Epithelial cell of proximal tubule (primary cell): ENCODE measurements at regions not wholly inside any gene's neighbourhood (a gene's known extent, or its start where the extent isn't known, plus 50 kb on each side); places are given as distances from the start of the nearest gene placed in this dataset.
"Not testable (repeated sequence)": the region's sequence is repeated elsewhere in the genome, so short reads cannot be mapped to it uniquely, and the experiment has no call there.

Experiments
- DNase-seq: peaks from one replicate; pipeline ENCODE4 v3.0.0-alpha.2; 2011; ENCODE audit warnings: low read depth
- H3K4me3 ChIP-seq: 2 replicates; pipeline ENCODE4 v1.5.1; 2011; ENCODE audit warnings: low read depth, mild to moderate bottlenecking, low read length
- TF ChIP-seq, protein P1 (sequence below): conservative IDR thresholded peaks from 2 replicates; pipeline ENCODE4 v1.5.1; 2012; ENCODE audit warnings: low read depth, mild to moderate bottlenecking, low read length

DNA sequence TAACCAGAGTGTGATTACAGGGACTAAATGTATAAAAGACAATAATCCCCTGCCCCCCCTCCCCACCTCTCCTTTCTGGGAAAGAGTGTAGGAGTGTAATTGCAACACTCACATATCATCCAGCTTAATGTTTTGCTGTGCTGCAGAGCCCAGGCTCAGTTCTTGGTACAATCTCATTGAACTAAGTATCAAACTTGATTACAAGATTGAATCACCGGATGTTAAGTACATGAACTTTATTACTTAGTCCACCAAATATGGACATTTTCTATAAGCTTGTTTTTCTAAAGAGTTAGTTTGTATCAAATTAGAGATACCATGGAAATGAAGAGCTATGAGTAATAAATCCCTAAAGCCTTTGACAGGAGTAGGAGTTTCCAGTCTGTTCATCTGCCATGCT lies 559.1 kb downstream of the ZNF674 start:
- no peak for DNase-seq
- no peak overlapping the region for H3K4me3 ChIP-seq
- TF ChIP-seq, protein P1, sequence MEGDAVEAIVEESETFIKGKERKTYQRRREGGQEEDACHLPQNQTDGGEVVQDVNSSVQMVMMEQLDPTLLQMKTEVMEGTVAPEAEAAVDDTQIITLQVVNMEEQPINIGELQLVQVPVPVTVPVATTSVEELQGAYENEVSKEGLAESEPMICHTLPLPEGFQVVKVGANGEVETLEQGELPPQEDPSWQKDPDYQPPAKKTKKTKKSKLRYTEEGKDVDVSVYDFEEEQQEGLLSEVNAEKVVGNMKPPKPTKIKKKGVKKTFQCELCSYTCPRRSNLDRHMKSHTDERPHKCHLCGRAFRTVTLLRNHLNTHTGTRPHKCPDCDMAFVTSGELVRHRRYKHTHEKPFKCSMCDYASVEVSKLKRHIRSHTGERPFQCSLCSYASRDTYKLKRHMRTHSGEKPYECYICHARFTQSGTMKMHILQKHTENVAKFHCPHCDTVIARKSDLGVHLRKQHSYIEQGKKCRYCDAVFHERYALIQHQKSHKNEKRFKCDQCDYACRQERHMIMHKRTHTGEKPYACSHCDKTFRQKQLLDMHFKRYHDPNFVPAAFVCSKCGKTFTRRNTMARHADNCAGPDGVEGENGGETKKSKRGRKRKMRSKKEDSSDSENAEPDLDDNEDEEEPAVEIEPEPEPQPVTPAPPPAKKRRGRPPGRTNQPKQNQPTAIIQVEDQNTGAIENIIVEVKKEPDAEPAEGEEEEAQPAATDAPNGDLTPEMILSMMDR: no peak

DNA sequence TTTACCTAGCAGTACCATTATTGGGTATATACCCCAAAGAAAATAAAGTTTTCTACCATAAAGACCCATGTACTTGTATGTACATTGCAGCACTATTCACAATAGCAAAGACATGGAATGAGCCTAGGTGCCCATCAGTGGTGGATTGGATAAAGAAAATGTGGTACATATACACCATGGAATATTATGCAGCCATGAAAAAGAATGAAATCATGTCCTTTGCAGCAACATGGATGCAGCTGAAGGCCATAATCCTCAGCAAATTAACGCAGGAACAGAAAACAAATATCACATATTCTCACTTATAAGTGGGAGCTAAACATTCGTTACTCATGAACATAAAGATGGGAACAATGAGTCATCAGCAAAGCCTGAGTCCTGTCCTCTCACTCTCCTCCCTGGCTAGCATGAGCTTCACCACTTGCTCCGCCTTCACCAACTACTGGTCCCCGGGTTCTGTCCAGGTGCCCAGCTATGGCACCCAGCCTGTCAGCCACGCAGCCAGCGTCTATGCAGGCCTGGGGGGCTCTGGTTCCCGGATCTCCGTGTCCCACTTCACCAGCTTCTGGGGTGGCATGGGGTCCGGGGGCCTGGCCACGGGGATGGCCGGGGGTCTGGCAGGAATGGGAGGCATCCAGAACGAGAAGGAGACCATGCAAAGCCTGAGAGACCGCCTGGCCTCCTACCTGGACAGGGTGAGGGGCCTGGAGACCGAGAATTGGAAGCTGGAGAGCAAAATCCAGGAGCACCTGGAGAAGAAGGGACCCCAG lies 562.1 kb downstream of the ZNF674 start:
- not testable (repeated sequence) for DNase-seq, H3K4me3 ChIP-seq

DNA sequence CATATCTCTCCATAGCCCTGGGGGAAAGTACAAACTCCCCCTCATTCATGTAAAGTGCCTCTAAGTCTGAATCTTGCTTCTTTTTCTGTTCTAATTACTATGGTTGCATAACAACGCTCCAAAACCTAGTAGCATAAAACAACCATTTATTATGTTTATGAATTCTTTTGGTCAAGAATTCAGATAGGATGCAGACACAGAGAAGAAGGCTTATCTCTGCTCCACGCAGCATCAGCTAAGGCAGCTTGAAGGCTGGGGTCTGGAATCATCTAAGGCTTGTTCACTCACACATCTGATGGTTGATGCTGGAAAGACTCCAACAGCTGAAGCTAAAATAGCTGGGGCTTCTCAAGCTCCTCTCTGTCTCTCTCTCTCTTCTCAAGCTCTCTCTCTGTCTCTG lies 564.5 kb downstream of the ZNF674 start:
- DNase-seq: no peak
- no peak overlapping the region for H3K4me3 ChIP-seq
- TF ChIP-seq, protein P1: no peak

DNA sequence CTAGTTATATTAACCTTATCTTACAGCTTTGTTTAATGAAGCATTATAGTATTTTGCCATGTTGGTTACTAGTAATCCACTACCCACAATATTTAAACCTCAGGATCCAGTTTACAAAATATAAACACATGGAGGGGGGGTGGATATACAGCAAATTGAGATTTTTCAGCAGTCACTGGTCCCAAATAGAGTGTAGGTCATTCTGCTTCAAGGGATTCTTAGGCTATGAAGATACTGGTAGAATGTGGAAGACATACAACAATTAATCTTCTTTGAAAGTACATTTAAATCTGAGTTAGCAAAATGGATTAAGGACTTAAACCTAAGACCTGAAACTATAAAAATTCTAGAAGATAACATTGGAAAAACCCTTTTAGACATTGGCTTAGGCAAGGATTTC lies 569.6 kb downstream of the ZNF674 start:
- TF ChIP-seq, protein P1: no peak
- DNase-seq: no peak

DNA sequence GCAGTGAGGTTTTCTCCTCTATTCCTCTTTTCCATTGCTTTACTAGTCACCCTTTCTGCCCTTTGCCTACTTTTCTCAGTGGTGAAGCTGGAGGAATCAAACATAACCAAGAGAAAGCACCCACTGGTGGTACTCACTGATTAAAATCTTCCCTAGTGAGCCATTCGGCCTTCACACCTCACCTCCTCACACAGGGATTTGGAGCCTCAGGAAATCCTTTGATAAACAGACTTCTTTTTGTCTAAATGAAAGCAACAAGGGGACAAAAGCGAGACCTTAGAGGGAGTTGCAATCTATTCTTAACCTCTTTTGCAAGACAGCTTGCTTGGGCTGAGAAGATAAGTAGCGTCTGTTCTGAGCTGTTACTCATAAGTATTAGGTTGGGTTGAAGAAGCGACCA lies 572.6 kb downstream of the ZNF674 start:
- H3K4me3 ChIP-seq: no peak overlapping the region
- TF ChIP-seq, protein P1: no peak
- no peak for DNase-seq

More for the DNA sequence above, 569.6 kb downstream of the ZNF674 start:
- no peak overlapping the region for H3K4me3 ChIP-seq

DNA sequence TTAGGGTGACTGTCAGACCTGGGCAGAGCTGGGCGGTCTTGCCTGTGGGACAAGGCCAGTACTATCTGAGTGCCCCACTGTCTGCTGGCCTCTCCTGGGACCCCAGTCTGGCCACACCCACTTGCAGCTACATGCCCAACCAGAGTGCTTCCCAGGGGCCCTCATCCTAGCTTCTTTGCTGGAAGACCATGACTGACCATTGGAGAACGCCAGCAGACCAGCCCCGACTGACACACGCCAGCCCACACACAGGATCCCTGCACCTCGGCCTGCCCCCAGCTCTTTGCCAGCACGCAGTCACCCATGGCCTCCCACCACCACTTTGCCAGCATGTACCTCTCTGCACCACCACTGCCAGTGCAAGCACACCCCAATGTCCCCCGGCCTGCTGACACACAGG lies 585.7 kb downstream of the ZNF674 start:
- DNase-seq: no peak
- TF ChIP-seq, protein P1: no peak
- no peak overlapping the region for H3K4me3 ChIP-seq

DNA sequence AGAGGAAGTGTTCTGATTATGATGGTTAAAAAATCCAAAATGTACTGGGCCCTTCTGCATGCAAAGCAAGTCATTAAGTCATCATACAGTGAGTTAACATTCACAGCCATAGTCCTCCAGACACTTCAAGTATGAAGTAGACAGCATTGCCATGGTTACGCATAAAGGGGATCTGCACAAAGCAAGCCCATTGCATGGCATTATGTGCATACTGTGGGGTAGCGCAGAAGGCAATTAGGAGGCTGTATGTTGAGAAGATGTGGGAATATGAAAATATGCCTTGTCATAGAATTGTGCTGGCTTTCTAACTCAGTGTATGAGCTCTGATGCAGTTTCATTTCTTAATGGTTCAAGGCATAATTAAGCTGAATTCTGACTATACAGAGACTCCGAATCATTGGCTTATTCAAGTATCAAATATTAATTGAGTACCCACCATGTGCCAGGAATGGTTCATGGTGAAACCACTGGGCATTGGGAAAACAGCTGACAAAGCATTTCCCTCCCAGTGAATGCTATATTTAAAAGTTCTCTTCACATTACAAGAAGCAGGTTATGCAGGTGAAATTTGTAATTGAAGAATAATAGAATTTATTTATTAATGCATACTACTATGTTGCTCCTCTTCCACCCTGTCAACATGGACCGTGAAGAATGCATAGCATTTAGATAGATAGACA lies 588.9 kb downstream of the ZNF674 start:
- H3K4me3 ChIP-seq: no peak overlapping the region
- no peak for DNase-seq
- TF ChIP-seq, protein P1: no peak
